Lung (tissue), 11 donors: ENCODE measurements at regions not wholly inside any gene's neighbourhood (a gene's known extent, or its start where the extent isn't known, plus 50 kb on each side); places are given as distances from the start of the nearest gene placed in this dataset.

Experiments used
- ATAC-seq: fragments of 200-7000 bp; cut with Tn5 transposase; one replicate; pipeline ENCODE4 v1.9.1; 2020; ENCODE audit warnings: moderate number of reproducible peaks; ENCODE audit not compliant: insufficient read depth, low FRiP score
- DNase-seq, 3 donors: peaks; one replicate each; pipeline ENCODE4 v3.0.0-alpha.2; 2013 to 2017
- H3K27ac ChIP-seq, 2 donors: one replicate each; pipeline ENCODE4 v1.5.1; 2013; ENCODE audit warnings: mild to moderate bottlenecking in 2 of 2, moderate library complexity in 2 of 2, control low read depth in 1 of 2, inconsistent platforms in 1 of 2, low read depth in 1 of 2, low read length in 1 of 2
- H3K27me3 ChIP-seq, 3 donors: one replicate each; pipeline ENCODE4 v1.5.1; 2013; ENCODE audit warnings: low read length in 2 of 3; ENCODE audit not compliant: control insufficient read depth in 3 of 3, insufficient read depth in 3 of 3
- H3K36me3 ChIP-seq, 4 donors: one replicate each; pipeline ENCODE4 v1.5.1; 2013; ENCODE audit warnings: low read length in 4 of 4, mild to moderate bottlenecking in 1 of 4, moderate library complexity in 1 of 4; ENCODE audit not compliant: control insufficient read depth in 4 of 4, insufficient read depth in 4 of 4
- H3K4me1 ChIP-seq, 5 donors: one replicate each; pipeline ENCODE4 v1.5.1; 2013; ENCODE audit warnings: low read length in 5 of 5, mild to moderate bottlenecking in 2 of 5, moderate library complexity in 1 of 5; ENCODE audit not compliant: control insufficient read depth in 5 of 5, insufficient read depth in 5 of 5
- H3K4me3 ChIP-seq: one replicate; pipeline ENCODE4 v1.5.1; 2013; ENCODE audit warnings: mild to moderate bottlenecking, control low read depth, moderate library complexity
- H3K9ac ChIP-seq, 2 donors: one replicate each; pipeline ENCODE4 v1.5.1; 2013; ENCODE audit warnings: low read length in 2 of 2, control low read depth in 1 of 2; ENCODE audit not compliant: insufficient read depth in 1 of 2
- H3K9me3 ChIP-seq, 4 donors: one replicate each; pipeline ENCODE4 v1.5.1; 2013; ENCODE audit warnings: low read length in 3 of 4, mild to moderate bottlenecking in 1 of 4, moderate library complexity in 1 of 4; ENCODE audit not compliant: control insufficient read depth in 4 of 4, insufficient read depth in 3 of 4
- WGBS, 2 donors: extraction: QIAGEN DNeasy Blood & Tissue Kit; methylation state at CpG; one replicate each; pipeline ENCODE4 v1.1.7; 2013; 5-methylcytosine and 5-hydroxymethylcytosine counted together
- TF ChIP-seq, protein P1 (sequence below): IDR thresholded peaks from 2 replicates; pipeline ENCODE4 v1.5.1; 2012; ENCODE audit warnings: mild to moderate bottlenecking; ENCODE audit errors: control extremely low read depth, extremely low read depth
- donor health status: control.
- donor health status: control.
- donor health status: Bipolar disorder and iron deficiency.
- donor health status: healthy.
- donor health status: DM: yes; HTN: yes; CAD: no.

DNA sequence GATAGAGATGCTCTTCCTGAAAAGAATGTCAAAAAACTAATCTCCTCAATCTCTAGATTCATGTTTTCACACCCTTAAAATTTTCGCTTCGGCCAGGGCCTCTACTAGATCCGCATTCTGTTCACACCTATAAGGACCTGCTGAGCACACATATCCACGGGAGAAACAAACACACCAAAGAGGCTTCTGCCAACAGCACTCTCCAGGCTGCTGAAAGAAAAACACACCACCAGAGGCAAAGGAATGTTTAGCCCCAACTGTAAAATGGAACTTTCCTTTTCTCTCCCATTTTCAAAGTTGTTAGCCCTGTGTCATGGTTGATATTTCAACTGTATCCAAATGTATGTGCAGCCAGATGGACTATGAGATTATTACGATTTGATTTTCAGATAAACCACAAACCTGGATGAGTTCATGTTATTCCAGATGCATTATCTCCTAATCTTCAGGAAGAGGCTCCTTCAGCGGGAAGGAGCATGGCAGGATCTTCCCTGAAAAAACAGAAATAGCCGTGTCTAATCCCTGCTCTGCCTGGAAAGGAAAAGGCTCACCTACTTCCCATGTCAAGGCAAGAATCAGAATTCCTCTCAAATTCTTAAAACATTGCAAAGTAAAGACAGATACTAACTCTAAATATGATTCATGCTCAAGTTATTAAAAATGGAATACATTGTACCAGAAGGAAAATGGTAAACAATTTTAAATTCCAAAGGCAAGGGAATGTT, 442.7 kb upstream of the NR2F2 start:
- Histone ChIP-seq H3K27me3 (no peaks in the 10 kb centered on the region), H3K4me1 (no peaks in the 10 kb centered on the region), H3K27ac (no peak overlapping the region), H3K36me3 (no peaks in the 10 kb centered on the region), H3K9me3 (no peaks in the 10 kb centered on the region), H3K9ac (no peak overlapping the region), H3K4me3 (no peak overlapping the region)
- ATAC-seq: no peak
- no peak for DNase-seq
- WGBS, 2 donors: 70 to 80% methylated on average over 7 of the region's 7 CpGs
- TF ChIP-seq, protein P1, sequence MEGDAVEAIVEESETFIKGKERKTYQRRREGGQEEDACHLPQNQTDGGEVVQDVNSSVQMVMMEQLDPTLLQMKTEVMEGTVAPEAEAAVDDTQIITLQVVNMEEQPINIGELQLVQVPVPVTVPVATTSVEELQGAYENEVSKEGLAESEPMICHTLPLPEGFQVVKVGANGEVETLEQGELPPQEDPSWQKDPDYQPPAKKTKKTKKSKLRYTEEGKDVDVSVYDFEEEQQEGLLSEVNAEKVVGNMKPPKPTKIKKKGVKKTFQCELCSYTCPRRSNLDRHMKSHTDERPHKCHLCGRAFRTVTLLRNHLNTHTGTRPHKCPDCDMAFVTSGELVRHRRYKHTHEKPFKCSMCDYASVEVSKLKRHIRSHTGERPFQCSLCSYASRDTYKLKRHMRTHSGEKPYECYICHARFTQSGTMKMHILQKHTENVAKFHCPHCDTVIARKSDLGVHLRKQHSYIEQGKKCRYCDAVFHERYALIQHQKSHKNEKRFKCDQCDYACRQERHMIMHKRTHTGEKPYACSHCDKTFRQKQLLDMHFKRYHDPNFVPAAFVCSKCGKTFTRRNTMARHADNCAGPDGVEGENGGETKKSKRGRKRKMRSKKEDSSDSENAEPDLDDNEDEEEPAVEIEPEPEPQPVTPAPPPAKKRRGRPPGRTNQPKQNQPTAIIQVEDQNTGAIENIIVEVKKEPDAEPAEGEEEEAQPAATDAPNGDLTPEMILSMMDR: no peak

GRCh38 chr15:95888762-95889161, 441.7 kb upstream of the NR2F2 start:
- WGBS, 2 donors: 88% methylated on average over 1 of the region's 1 CpG
- H3K9ac ChIP-seq: no peak overlapping the region
- no peaks in the 10 kb centered on the region for H3K27me3 ChIP-seq
- TF ChIP-seq, protein P1: no peak
- no peak overlapping the region for H3K4me3 ChIP-seq
- no peaks in the 10 kb centered on the region for H3K4me1 ChIP-seq
- no peaks in the 10 kb centered on the region for H3K9me3 ChIP-seq
- ATAC-seq: no peak
- DNase-seq: no peak
- H3K27ac ChIP-seq: no peak overlapping the region
- no peaks in the 10 kb centered on the region for H3K36me3 ChIP-seq

DNA sequence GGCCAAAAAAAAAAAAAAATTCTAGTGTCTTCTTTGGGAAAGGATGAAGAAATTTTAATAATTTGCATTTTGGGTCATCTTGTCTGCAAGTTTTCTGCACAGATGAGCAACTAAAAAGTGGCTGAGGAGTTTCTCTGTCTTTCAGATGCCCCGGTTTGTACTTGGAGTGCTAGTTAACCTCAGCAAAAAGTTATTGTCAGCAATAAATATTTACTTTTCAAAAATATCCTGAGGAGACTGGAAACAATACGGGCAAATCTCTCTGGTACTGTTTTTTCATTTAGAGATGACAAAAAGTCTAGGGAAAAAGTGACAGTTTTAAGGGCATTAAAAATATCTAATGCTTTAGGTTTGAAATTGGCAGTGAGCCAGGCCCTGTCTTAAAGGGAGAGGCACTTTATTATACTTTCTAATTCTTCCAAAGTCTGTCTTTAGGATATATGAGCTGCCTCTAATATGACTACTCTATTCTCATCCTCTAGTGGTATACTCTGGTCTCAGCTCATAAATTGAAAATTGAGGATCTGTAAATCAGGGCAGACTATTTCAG, 436.0 kb upstream of the NR2F2 start:
- H3K36me3 ChIP-seq: no peaks in the 10 kb centered on the region
- H3K4me3 ChIP-seq: no peak overlapping the region
- TF ChIP-seq, protein P1: no peak
- no peak overlapping the region for H3K9ac ChIP-seq
- 36 to 43% methylated on average over 2 of the region's 2 CpGs for WGBS, 2 donors
- no peak overlapping the region for H3K27ac ChIP-seq
- ATAC-seq: no peak
- H3K9me3 ChIP-seq: no peaks in the 10 kb centered on the region
- peaks cover 0 to 12% (median 0%) of the 10 kb centered on the region in 5 donors for H3K4me1 ChIP-seq
- peak in 2 of 3 donors; percentile 44 to 52 for DNase-seq
- H3K27me3 ChIP-seq: no peaks in the 10 kb centered on the region
